Uterus (tissue), 3 donors: ENCODE measurements at regions not wholly inside any gene's neighbourhood (a gene's known extent, or its start where the extent isn't known, plus 50 kb on each side); places are given as distances from the start of the nearest gene placed in this dataset.
A peak's percentile ranks its signal among the peaks of the same experiment; 100 is the strongest.

ENCODE experiments used
- DNase-seq, 2 donors: peaks; one replicate each; pipeline ENCODE4 v3.0.0-alpha.2; 2019 to 2020
- H3K27ac ChIP-seq, 2 donors: fragments of 200-600 bp; sonication (generic); 1 replicate in 1 of 2; 2 replicates in 1 of 2; pipeline ENCODE4 v1.5.1; 2016 to 2018
- H3K27me3 ChIP-seq, 2 donors: fragments of 200-600 bp; sonication (generic); one replicate each; pipeline ENCODE4 v1.5.1; 2018 to 2019; ENCODE audit warnings: control low read depth in 1 of 2
- H3K36me3 ChIP-seq, 2 donors: fragments of 200-600 bp; sonication (generic); one replicate each; pipeline ENCODE4 v1.5.1; 2019; ENCODE audit warnings: control low read depth in 1 of 2
- H3K4me1 ChIP-seq, 2 donors: fragments of 200-600 bp; sonication (generic); one replicate each; pipeline ENCODE4 v1.5.1; 2018 to 2019; ENCODE audit warnings: control low read depth in 1 of 2
- H3K4me3 ChIP-seq, 2 donors: fragments of 200-600 bp; sonication (generic); 1 replicate in 1 of 2; 2 replicates in 1 of 2; pipeline ENCODE4 v1.5.1; 2018 to 2019; ENCODE audit warnings: mild to moderate bottlenecking in 1 of 2
- H3K9me3 ChIP-seq, 2 donors: fragments of 200-600 bp; sonication (generic); one replicate each; pipeline ENCODE4 v1.5.1; 2019; ENCODE audit warnings: control low read depth in 1 of 2
- POLR2A ChIP-seq, 2 donors: fragments of 450-650 bp; IDR thresholded peaks; one replicate each; pipeline ENCODE4 v1.6.1; 2016; ENCODE audit warnings: antibody characterized with exemption in 2 of 2, mild to moderate bottlenecking in 1 of 2, moderate library complexity in 1 of 2
- intact Hi-C: fragments of 100-400 bp; cut with DNase I; formaldehyde crosslinking; loops from one replicate; pipeline ENCODE4 v1.15.1; 2023; ENCODE audit warnings: low total_unique reads
- TF ChIP-seq, protein P1 (sequence below), 4 experiments: fragments of 200-600 bp in 2 of 4; fragments of 450-650 bp in 2 of 4; sonication (generic) in 2 of 4; IDR thresholded peaks; one replicate each; pipeline ENCODE4 v1.5.1; 2016 to 2019; ENCODE audit warnings: antibody characterized with exemption in 4 of 4, mild to moderate bottlenecking in 2 of 4, moderate library complexity in 1 of 4
- donor health status: DM: yes; HTN: yes; CAD: no.

- Histone ChIP-seq H3K4me3 (no peak overlapping the region), H3K27me3 (no peaks in the 10 kb centered on the region), H3K9me3 (no peaks in the 10 kb centered on the region), H3K36me3 (no peaks in the 10 kb centered on the region), H3K4me1 (no peaks in the 10 kb centered on the region), H3K27ac (peak overlapping the region in 1 of 2 donors; percentile 38)
- TF ChIP-seq POLR2A (IDR thresholded peaks at IDR 0.05): no peak
- TF ChIP-seq, protein P1, sequence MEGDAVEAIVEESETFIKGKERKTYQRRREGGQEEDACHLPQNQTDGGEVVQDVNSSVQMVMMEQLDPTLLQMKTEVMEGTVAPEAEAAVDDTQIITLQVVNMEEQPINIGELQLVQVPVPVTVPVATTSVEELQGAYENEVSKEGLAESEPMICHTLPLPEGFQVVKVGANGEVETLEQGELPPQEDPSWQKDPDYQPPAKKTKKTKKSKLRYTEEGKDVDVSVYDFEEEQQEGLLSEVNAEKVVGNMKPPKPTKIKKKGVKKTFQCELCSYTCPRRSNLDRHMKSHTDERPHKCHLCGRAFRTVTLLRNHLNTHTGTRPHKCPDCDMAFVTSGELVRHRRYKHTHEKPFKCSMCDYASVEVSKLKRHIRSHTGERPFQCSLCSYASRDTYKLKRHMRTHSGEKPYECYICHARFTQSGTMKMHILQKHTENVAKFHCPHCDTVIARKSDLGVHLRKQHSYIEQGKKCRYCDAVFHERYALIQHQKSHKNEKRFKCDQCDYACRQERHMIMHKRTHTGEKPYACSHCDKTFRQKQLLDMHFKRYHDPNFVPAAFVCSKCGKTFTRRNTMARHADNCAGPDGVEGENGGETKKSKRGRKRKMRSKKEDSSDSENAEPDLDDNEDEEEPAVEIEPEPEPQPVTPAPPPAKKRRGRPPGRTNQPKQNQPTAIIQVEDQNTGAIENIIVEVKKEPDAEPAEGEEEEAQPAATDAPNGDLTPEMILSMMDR (IDR thresholded peaks at IDR 0.05): no peak
- intact Hi-C loops: no loop called here
- no peak for DNase-seq
These were observed 170.0 kb downstream of the ETAA1 start for GRCh38 chr2:67566958-67567635.

- no peaks in the 10 kb centered on the region for H3K4me1 ChIP-seq
- no peak for DNase-seq
- H3K36me3 ChIP-seq: no peaks in the 10 kb centered on the region
- no peak overlapping the region for H3K4me3 ChIP-seq
- intact Hi-C loops: no loop called here
- peak overlapping the region in 1 of 2 donors; percentile 38 for H3K27ac ChIP-seq
- no peaks in the 10 kb centered on the region for H3K9me3 ChIP-seq
- no peaks in the 10 kb centered on the region for H3K27me3 ChIP-seq
- TF ChIP-seq, protein P1 (IDR thresholded peaks at IDR 0.05): no peak
- no peak for TF ChIP-seq POLR2A (IDR thresholded peaks at IDR 0.05)
These were observed 170.8 kb downstream of the ETAA1 start for GRCh38 chr2:67567886-67568285.

DNA sequence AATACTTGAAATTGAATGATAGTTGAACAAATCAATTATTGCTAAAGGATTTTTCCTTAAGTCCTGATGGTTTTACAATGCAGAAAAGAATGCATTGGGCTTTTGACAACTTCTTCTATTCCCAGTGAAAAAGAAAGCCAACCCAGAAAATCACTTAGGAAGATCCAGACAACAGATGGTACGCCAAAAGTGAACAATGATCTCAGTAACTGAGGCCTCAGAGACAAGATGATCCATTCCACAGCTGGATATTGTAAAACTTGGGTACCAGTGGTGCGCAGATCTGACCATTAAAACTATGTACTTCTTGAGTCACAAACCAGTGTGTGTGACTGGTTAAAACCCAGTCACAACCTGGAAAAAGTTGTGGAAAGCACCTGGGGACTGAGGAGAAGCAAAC lies 173.5 kb downstream of the ETAA1 start:
- intact Hi-C loops: no loop called here
- no peaks in the 10 kb centered on the region for H3K4me1 ChIP-seq
- DNase-seq: no peak
- no peak overlapping the region for H3K4me3 ChIP-seq
- no peaks in the 10 kb centered on the region for H3K9me3 ChIP-seq
- no peaks in the 10 kb centered on the region for H3K27me3 ChIP-seq
- H3K36me3 ChIP-seq: no peaks in the 10 kb centered on the region
- H3K27ac ChIP-seq: no peak overlapping the region
- TF ChIP-seq POLR2A (IDR thresholded peaks at IDR 0.05): no peak
- TF ChIP-seq, protein P1 (IDR thresholded peaks at IDR 0.05): no peak

DNA sequence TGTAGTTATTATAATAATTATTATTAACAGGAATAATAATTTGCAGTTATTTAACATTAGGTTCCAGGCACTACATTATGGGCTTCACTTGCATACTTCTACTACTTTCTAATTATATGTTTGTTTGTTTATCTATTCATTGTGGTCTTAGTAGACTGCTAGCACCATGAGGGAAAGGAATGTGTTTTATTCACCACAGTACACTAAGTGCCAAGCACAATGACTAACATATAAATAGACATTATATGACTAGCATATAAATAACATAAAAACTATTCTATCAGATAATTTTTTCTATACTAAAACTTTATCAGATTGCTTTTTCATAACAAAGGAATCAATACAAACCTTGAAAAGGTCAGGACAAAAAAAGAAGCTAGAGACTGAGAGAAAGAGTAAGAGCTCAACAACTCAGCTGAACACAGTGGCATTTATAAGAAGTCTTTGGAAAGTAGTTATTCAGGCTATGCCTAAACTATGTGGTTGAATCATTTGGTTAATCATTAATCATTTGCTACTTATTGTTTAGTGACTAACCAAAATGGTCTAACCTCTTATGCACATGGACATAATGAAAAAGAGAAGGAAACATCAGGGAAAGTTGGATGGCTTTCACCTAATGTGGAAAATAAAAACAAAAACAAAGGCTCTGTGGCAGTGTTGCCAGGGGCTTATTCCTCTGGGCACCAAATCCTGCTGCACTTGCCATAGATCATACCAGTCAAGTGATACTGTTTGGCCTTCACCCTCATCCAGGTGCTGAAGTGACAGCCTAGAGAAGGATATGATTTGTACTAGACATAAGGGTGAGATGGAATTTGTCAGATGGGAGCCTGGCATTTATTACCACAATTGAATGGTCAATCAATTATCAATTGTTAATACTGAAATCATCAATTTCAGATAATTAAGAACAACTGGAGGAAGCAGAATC lies 174.9 kb downstream of the ETAA1 start:
- H3K27me3 ChIP-seq: no peaks in the 10 kb centered on the region
- no peaks in the 10 kb centered on the region for H3K36me3 ChIP-seq
- no peak for DNase-seq
- TF ChIP-seq, protein P1 (IDR thresholded peaks at IDR 0.05): no peak
- no peaks in the 10 kb centered on the region for H3K4me1 ChIP-seq
- no peak overlapping the region for H3K27ac ChIP-seq
- no peak overlapping the region for H3K4me3 ChIP-seq
- intact Hi-C loops: no loop called here
- no peaks in the 10 kb centered on the region for H3K9me3 ChIP-seq
